ENCODE measurements at regions not wholly inside any gene's neighbourhood (a gene's known extent, or its start where the extent isn't known, plus 50 kb on each side); places are given as distances from the start of the nearest gene placed in this dataset.

GRCh38 chr13:65085977-65086376 lies 2144.2 kb downstream of the PCDH9 start:
- Histone ChIP-seq H3K4me3 (replicated peaks in 1 of 2; ENCODE audit: low read depth in 1 of 2, low read length in 2 of 2) (no peak overlapping the region), H4K20me1 (ENCODE audit: insufficient read depth) (no peaks in the 10 kb centered on the region), H3K4me2 (ENCODE audit: low read length) (no peak overlapping the region), H3K9me2 (ENCODE audit: insufficient read depth) (no peaks in the 10 kb centered on the region), H3K27ac (ENCODE audit: low read depth, low read length) (no peak overlapping the region), H3K36me3 (ENCODE audit: control insufficient read depth in 1 of 2, insufficient read depth in 2 of 2, low read length in 2 of 2) (no peaks in the 10 kb centered on the region), H2AFZ (ENCODE audit: low read depth, low read length, poor library complexity, severe bottlenecking) (no peak overlapping the region), H3K4me1 (ENCODE audit: control insufficient read depth in 1 of 2, insufficient read depth in 2 of 2, low read length in 2 of 2) (no peaks in the 10 kb centered on the region), H3K27me3 (ENCODE audit: insufficient read depth, low read length) (no peaks in the 10 kb centered on the region), H3K9ac (ENCODE audit: low read length) (no peak overlapping the region), H3K79me2 (ENCODE audit: insufficient read depth, low read length) (no peaks in the 10 kb centered on the region), H3K9me3 (ENCODE audit: control insufficient read depth in 1 of 2, insufficient read depth in 1 of 2, low read depth in 1 of 2, low read length in 2 of 2) (no peaks in the 10 kb centered on the region)
- BruUV-seq (replicated peaks): no TSS peak
- intact Hi-C loops (cut with micrococcal nuclease): no loop called here
- ATAC-seq (no peak), DNase-seq (ENCODE audit: low read depth, low spot score) (no peak)
- no peak for TF ChIP-seq EGR1 (IDR thresholded peaks at IDR 0.05; ENCODE audit: low read depth)
- no peak for TF ChIP-seq POLR2A (IDR thresholded peaks at IDR 0.05; ENCODE audit: borderline replicate concordance, extremely low read depth, insufficient read depth, insufficient read length)
- no peak for TF ChIP-seq SP1 (IDR thresholded peaks at IDR 0.05; ENCODE audit: low read depth)
- TF ChIP-seq ZBTB33 (IDR thresholded peaks at IDR 0.05; ENCODE audit: extremely low read depth, insufficient replicate concordance, low read length): no peak
- no peak for TF ChIP-seq EZH2phosphoT487 (IDR thresholded peaks at IDR 0.05; ENCODE audit: borderline replicate concordance)
- no peak for TF ChIP-seq ELF1 (IDR thresholded peaks at IDR 0.05; ENCODE audit: borderline replicate concordance, low read depth)
- TF ChIP-seq JUND (IDR thresholded peaks at IDR 0.05): no peak
- no peak for TF ChIP-seq REST (IDR thresholded peaks at IDR 0.05; ENCODE audit: low read depth)
- no peak for TF ChIP-seq CBX3 (IDR thresholded peaks at IDR 0.05; ENCODE audit: low read depth)
- TF ChIP-seq SRF (IDR thresholded peaks at IDR 0.05; ENCODE audit: low read depth): no peak
- ChIA-PET POLR2A (no interaction called here), RAD21 (ENCODE audit: low non-redundant PET in 1 of 2, low total read pairs in 2 of 2, uncharacterized antibody in 2 of 2, unreplicated experiment in 2 of 2) (no interaction called here), CTCF (interaction anchor here (0.7 kb wide), 1 partner anchor 17 kb away, joined by 3 read pairs; no protein-coding TSS in a partner anchor)

Data from HCT116 (cell line).